ENCODE measurements at regions not wholly inside any gene's neighbourhood (a gene's known extent, or its start where the extent isn't known, plus 50 kb on each side); places are given as distances from the start of the nearest gene placed in this dataset.

GRCh38 chr14:43988989-43989388, 518.1 kb downstream of the FSCB start:
- no peak for DNase-seq (ENCODE audit: low spot score)

GRCh38 chr14:43983721-43984120, 523.4 kb downstream of the FSCB start:
- DNase-seq (ENCODE audit: low spot score), result no peak

- no peak for DNase-seq (ENCODE audit: low spot score)
Measured at GRCh38 chr14:43981135-43981768, 525.8 kb downstream of the FSCB start.

GRCh38 chr14:43956741-43957140, 550.3 kb downstream of the FSCB start:
- DNase-seq (ENCODE audit: low spot score), result no peak

- DNase-seq (ENCODE audit: low spot score), result no peak
Measured at GRCh38 chr14:43949400-43949799, 557.7 kb downstream of the FSCB start.

GRCh38 chr14:43939836-43940235, 567.2 kb downstream of the FSCB start:
- no peak for DNase-seq (ENCODE audit: low spot score)

- no peak for DNase-seq (ENCODE audit: low spot score)
Measured at GRCh38 chr14:43938588-43939281, 568.3 kb downstream of the FSCB start.

GRCh38 chr14:43937001-43937400, 570.1 kb downstream of the FSCB start:
- DNase-seq (ENCODE audit: low spot score), result no peak

GRCh38 chr14:43934102-43934501, 573.0 kb downstream of the FSCB start:
- DNase-seq (ENCODE audit: low spot score), result no peak

GRCh38 chr14:43914041-43914693, 592.9 kb downstream of the FSCB start:
- DNase-seq (ENCODE audit: low spot score), result no peak

GRCh38 chr14:43903209-43903608, 603.9 kb downstream of the FSCB start:
- no peak for DNase-seq (ENCODE audit: low spot score)

GRCh38 chr14:43901911-43902673, 605.0 kb downstream of the FSCB start:
- DNase-seq (ENCODE audit: low spot score), result no peak

GRCh38 chr14:43900173-43900655, 606.9 kb downstream of the FSCB start:
- DNase-seq (ENCODE audit: low spot score), result no peak

- no peak for DNase-seq (ENCODE audit: low spot score)
Measured at GRCh38 chr14:43898687-43899086, 608.4 kb downstream of the FSCB start.

GRCh38 chr14:43896044-43896443, 611.0 kb downstream of the FSCB start:
- DNase-seq (ENCODE audit: low spot score), result no peak

- no peak for DNase-seq (ENCODE audit: low spot score)
Measured at GRCh38 chr14:43894534-43894933, 612.5 kb downstream of the FSCB start.

- no peak for DNase-seq (ENCODE audit: low spot score)
Measured at GRCh38 chr14:43887523-43887922, 619.6 kb downstream of the FSCB start.

GRCh38 chr14:43877351-43877960, 629.6 kb downstream of the FSCB start:
- no peak for DNase-seq (ENCODE audit: low spot score)

- DNase-seq (ENCODE audit: low spot score), result no peak
Measured at GRCh38 chr14:43872752-43873655, 634.1 kb downstream of the FSCB start.

GRCh38 chr14:43872222-43872621, 634.9 kb downstream of the FSCB start:
- DNase-seq (ENCODE audit: low spot score), result no peak

GRCh38 chr14:43858981-43859380, 648.1 kb downstream of the FSCB start:
- DNase-seq (ENCODE audit: low spot score), result no peak

Measured in GM03348 (cell line).